ENCODE measurements at regions not wholly inside any gene's neighbourhood (a gene's known extent, or its start where the extent isn't known, plus 50 kb on each side); places are given as distances from the start of the nearest gene placed in this dataset.
A peak's percentile ranks its signal among the peaks of the same experiment; 100 is the strongest.
"Not testable (repeated sequence)": the region's sequence is repeated elsewhere in the genome, so short reads cannot be mapped to it uniquely, and the experiment has no call there.

- H3K27ac ChIP-seq = no peak overlapping the region
- no peak overlapping the region for H3K4me3 ChIP-seq
- 94 to 95% methylated on average over 29 of the region's 29 CpGs for WGBS, 2 donors
- H3K9me3 ChIP-seq = peaks cover 0 to 2% (median 0%) of the 10 kb centered on the region in 11 donors
- peaks cover 0 to 66% (median 22%) of the 10 kb centered on the region in 9 donors for H3K36me3 ChIP-seq
- ATAC-seq = peak in 1 of 8 donors; percentile 62
- no peak for TF ChIP-seq CTCF (IDR thresholded peaks at IDR 0.05)
- no peaks in the 10 kb centered on the region for H3K27me3 ChIP-seq
- intact Hi-C loops (cut with DNase I) = no loop called here
- no peaks in the 10 kb centered on the region for H3K4me1 ChIP-seq
- DNase-seq = no peak
Measured at GRCh38 chr22:25346859-25347751, 127.7 kb downstream of the CRYBB2 start.

- WGBS, 2 donors = 90 to 93% methylated on average over 3 of the region's 3 CpGs
- Histone ChIP-seq H3K27me3 (no peaks in the 10 kb centered on the region), H3K4me3 (no peak overlapping the region), H3K9me3 (peaks cover 0 to 2% (median 0%) of the 10 kb centered on the region in 11 donors), H3K36me3 (peaks cover 0 to 70% (median 24%) of the 10 kb centered on the region in 9 donors), H3K4me1 (no peaks in the 10 kb centered on the region), H3K27ac (no peak overlapping the region)
- intact Hi-C loops (cut with DNase I) = no loop called here
- DNase-seq (no peak), ATAC-seq (no peak)
- no peak for TF ChIP-seq CTCF (IDR thresholded peaks at IDR 0.05)
Measured at GRCh38 chr22:25347752-25348102, 128.3 kb downstream of the CRYBB2 start.

GRCh38 chr22:25348391-25348790, 129.0 kb downstream of the CRYBB2 start:
- TF ChIP-seq CTCF (IDR thresholded peaks at IDR 0.05) = no peak
- 91 to 97% methylated on average over 2 of the region's 2 CpGs for WGBS, 2 donors
- no peak for ATAC-seq
- H3K27ac ChIP-seq = no peak overlapping the region
- no peaks in the 10 kb centered on the region for H3K27me3 ChIP-seq
- peaks cover 0 to 2% (median 0%) of the 10 kb centered on the region in 11 donors for H3K9me3 ChIP-seq
- peaks cover 0 to 77% (median 24%) of the 10 kb centered on the region in 9 donors for H3K36me3 ChIP-seq
- intact Hi-C loops (cut with DNase I) = no loop called here
- no peak overlapping the region for H3K4me3 ChIP-seq
- H3K4me1 ChIP-seq = no peaks in the 10 kb centered on the region
- no peak for DNase-seq

GRCh38 chr22:25348996-25349395, 129.6 kb downstream of the CRYBB2 start:
- intact Hi-C loops (cut with DNase I); H3K4me3 ChIP-seq; H3K27me3 ChIP-seq; H3K9me3 ChIP-seq; H3K27ac ChIP-seq; H3K4me1 ChIP-seq; DNase-seq: not testable (repeated sequence)
- H3K36me3 ChIP-seq = peaks cover 0 to 83% (median 29%) of the 10 kb centered on the region in 9 donors
- 93 to 97% methylated on average over 3 to 4 of the region's 5 CpGs for WGBS, 2 donors
- ATAC-seq = peak in 1 of 8 donors; percentile 21

- no peak for TF ChIP-seq CTCF (IDR thresholded peaks at IDR 0.05)
- WGBS, 2 donors = 89 to 91% methylated on average over 26 of the region's 26 CpGs
- no peak for DNase-seq
- Histone ChIP-seq H3K27me3 (no peaks in the 10 kb centered on the region), H3K4me1 (no peaks in the 10 kb centered on the region), H3K36me3 (peaks cover 0 to 92% (median 41%) of the 10 kb centered on the region in 9 donors), H3K4me3 (no peak overlapping the region), H3K27ac (no peak overlapping the region), H3K9me3 (no peaks in the 10 kb centered on the region)
- intact Hi-C loops (cut with DNase I) = no loop called here
- no peak for ATAC-seq
Measured at GRCh38 chr22:25350551-25350971, 131.1 kb downstream of the CRYBB2 start.

All from heart right ventricle (tissue), 16 donors.